ENCODE measurements at regions not wholly inside any gene's neighbourhood (a gene's known extent, or its start where the extent isn't known, plus 50 kb on each side); places are given as distances from the start of the nearest gene placed in this dataset.
A peak's percentile ranks its signal among the peaks of the same experiment; 100 is the strongest.

- no peak for DNase-seq (ENCODE audit: low read depth)
- no peak for TF ChIP-seq CTCF (IDR thresholded peaks at IDR 0.05; ENCODE audit: insufficient read depth, low read depth, low read length, missing control alignments)
- H3K4me3 ChIP-seq (ENCODE audit: low read length) = no peak overlapping the region
Measured at GRCh38 chr15:81895723-81896122, 150.1 kb downstream of the MEX3B start.

- no peak for DNase-seq (ENCODE audit: low read depth)
Measured at GRCh38 chr15:81894061-81894460, 151.8 kb downstream of the MEX3B start.

GRCh38 chr15:81893182-81893835 lies 152.5 kb downstream of the MEX3B start:
- no peak overlapping the region for H3K4me3 ChIP-seq (ENCODE audit: low read length)
- TF ChIP-seq CTCF (IDR thresholded peaks at IDR 0.05; ENCODE audit: insufficient read depth, low read depth, low read length, missing control alignments) = no peak
- DNase-seq (ENCODE audit: low read depth) = no peak

More at GRCh38 chr15:81894061-81894460, 151.8 kb downstream of the MEX3B start:
- H3K4me3 ChIP-seq (ENCODE audit: low read length) = no peak overlapping the region
- no peak for TF ChIP-seq CTCF (IDR thresholded peaks at IDR 0.05; ENCODE audit: insufficient read depth, low read depth, low read length, missing control alignments)

GRCh38 chr15:81890496-81890895 lies 155.3 kb downstream of the MEX3B start:
- DNase-seq (ENCODE audit: low read depth) = no peak
- TF ChIP-seq CTCF (IDR thresholded peaks at IDR 0.05; ENCODE audit: insufficient read depth, low read depth, low read length, missing control alignments) = no peak
- H3K4me3 ChIP-seq (ENCODE audit: low read length) = no peak overlapping the region

GRCh38 chr15:81889485-81889881 lies 156.3 kb downstream of the MEX3B start:
- DNase-seq (ENCODE audit: low read depth) = no peak
- no peak for TF ChIP-seq CTCF (IDR thresholded peaks at IDR 0.05; ENCODE audit: insufficient read depth, low read depth, low read length, missing control alignments)
- no peak overlapping the region for H3K4me3 ChIP-seq (ENCODE audit: low read length)

DNA sequence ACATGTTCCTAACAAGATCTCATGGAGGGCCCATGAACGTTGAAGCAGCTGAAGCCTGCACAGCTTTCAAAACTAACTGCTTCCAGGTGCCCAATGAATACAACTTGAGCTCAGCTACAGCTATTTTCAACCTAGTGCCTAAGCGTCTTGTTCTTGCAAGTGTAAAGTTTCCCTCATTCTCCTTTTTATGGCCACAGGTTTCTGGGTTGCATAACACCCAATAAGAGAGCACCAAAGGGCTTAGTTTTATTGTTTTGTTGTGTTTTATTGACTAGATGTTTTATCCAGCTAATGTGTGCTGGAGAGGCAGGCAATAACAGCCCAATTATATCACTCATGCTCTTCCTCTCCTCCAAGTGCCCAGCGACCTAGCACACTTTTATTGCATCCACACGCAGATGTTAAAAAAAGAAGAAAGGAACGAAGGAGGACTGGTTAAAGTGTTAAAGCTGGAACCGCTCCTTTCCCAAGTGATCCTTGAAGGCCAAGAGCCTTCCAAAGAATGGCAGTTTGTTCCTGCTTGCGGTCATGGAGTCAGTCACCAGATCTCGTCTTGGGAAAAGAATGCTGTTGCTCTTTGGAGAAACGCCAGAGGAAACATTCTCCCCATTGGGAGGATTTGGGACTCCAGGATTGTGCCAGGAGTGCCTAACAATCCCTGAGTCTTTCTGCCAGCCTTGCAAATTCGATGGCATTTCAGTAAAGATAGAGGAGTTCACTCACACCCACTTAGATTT lies 156.9 kb downstream of the MEX3B start:
- peak; percentile 8 for DNase-seq (ENCODE audit: low read depth)
- TF ChIP-seq CTCF (IDR thresholded peaks at IDR 0.05; ENCODE audit: insufficient read depth, low read depth, low read length, missing control alignments) = no peak
- H3K4me3 ChIP-seq (ENCODE audit: low read length) = no peak overlapping the region
